ENCODE measurements at regions not wholly inside any gene's neighbourhood (a gene's known extent, or its start where the extent isn't known, plus 50 kb on each side); places are given as distances from the start of the nearest gene placed in this dataset.
"Not testable (repeated sequence)": the region's sequence is repeated elsewhere in the genome, so short reads cannot be mapped to it uniquely, and the experiment has no call there.

- no peak overlapping the region for H3K4me3 ChIP-seq (ENCODE audit: low read depth in 1 of 2, low read length in 1 of 2)
- no peaks in the 10 kb centered on the region for H3K9me3 ChIP-seq
- no peaks in the 10 kb centered on the region for H3K36me3 ChIP-seq
- H3K27me3 ChIP-seq = no peaks in the 10 kb centered on the region
- H3K27ac ChIP-seq = no peak overlapping the region
- no peak for TF ChIP-seq CTCF (IDR thresholded peaks at IDR 0.05)
- no peaks in the 10 kb centered on the region for H3K4me1 ChIP-seq (ENCODE audit: control insufficient read depth in 1 of 2, insufficient read depth in 1 of 2, low read depth in 1 of 2, low read length in 1 of 2)
Observed at GRCh38 chr6:169106176-169106575, 147.5 kb downstream of the THBS2 start.

GRCh38 chr6:169101981-169102380, 151.7 kb downstream of the THBS2 start:
- Histone ChIP-seq H3K27ac (no peak overlapping the region), H3K27me3 (no peaks in the 10 kb centered on the region), H3K4me3 (ENCODE audit: low read depth in 1 of 2, low read length in 1 of 2) (no peak overlapping the region), H3K36me3 (no peaks in the 10 kb centered on the region), H3K4me1 (ENCODE audit: control insufficient read depth in 1 of 2, insufficient read depth in 1 of 2, low read depth in 1 of 2, low read length in 1 of 2) (no peaks in the 10 kb centered on the region), H3K9me3 (no peaks in the 10 kb centered on the region)
- TF ChIP-seq CTCF (IDR thresholded peaks at IDR 0.05) = no peak

GRCh38 chr6:169101036-169101805, 152.4 kb downstream of the THBS2 start:
- Histone ChIP-seq H3K9me3 (no peaks in the 10 kb centered on the region), H3K36me3 (no peaks in the 10 kb centered on the region), H3K27me3 (no peaks in the 10 kb centered on the region), H3K27ac (no peak overlapping the region), H3K4me1 (ENCODE audit: control insufficient read depth in 1 of 2, insufficient read depth in 1 of 2, low read depth in 1 of 2, low read length in 1 of 2) (no peaks in the 10 kb centered on the region), H3K4me3 (ENCODE audit: low read depth in 1 of 2, low read length in 1 of 2) (no peak overlapping the region)
- TF ChIP-seq CTCF (IDR thresholded peaks at IDR 0.05) = no peak

GRCh38 chr6:169099411-169100202, 154.0 kb downstream of the THBS2 start:
- no peak overlapping the region for H3K4me3 ChIP-seq (ENCODE audit: low read depth in 1 of 2, low read length in 1 of 2)
- H3K27me3 ChIP-seq = no peaks in the 10 kb centered on the region
- no peak overlapping the region for H3K27ac ChIP-seq
- no peaks in the 10 kb centered on the region for H3K9me3 ChIP-seq
- no peak for TF ChIP-seq CTCF (IDR thresholded peaks at IDR 0.05)
- no peaks in the 10 kb centered on the region for H3K36me3 ChIP-seq
- no peaks in the 10 kb centered on the region for H3K4me1 ChIP-seq (ENCODE audit: control insufficient read depth in 1 of 2, insufficient read depth in 1 of 2, low read depth in 1 of 2, low read length in 1 of 2)

GRCh38 chr6:169098651-169099050, 155.0 kb downstream of the THBS2 start:
- not testable (repeated sequence) for H3K4me1 ChIP-seq (ENCODE audit: control insufficient read depth in 1 of 2, insufficient read depth in 1 of 2, low read depth in 1 of 2, low read length in 1 of 2); H3K4me3 ChIP-seq (ENCODE audit: low read depth in 1 of 2, low read length in 1 of 2); H3K27me3 ChIP-seq; H3K27ac ChIP-seq; H3K9me3 ChIP-seq; H3K36me3 ChIP-seq

- no peaks in the 10 kb centered on the region for H3K36me3 ChIP-seq
- no peak overlapping the region for H3K27ac ChIP-seq
- TF ChIP-seq CTCF (IDR thresholded peaks at IDR 0.05) = no peak
- no peaks in the 10 kb centered on the region for H3K27me3 ChIP-seq
- H3K4me1 ChIP-seq (ENCODE audit: control insufficient read depth in 1 of 2, insufficient read depth in 1 of 2, low read depth in 1 of 2, low read length in 1 of 2) = no peaks in the 10 kb centered on the region
- no peaks in the 10 kb centered on the region for H3K9me3 ChIP-seq
- no peak overlapping the region for H3K4me3 ChIP-seq (ENCODE audit: low read depth in 1 of 2, low read length in 1 of 2)
Observed at GRCh38 chr6:169098116-169098515, 155.5 kb downstream of the THBS2 start.

Measured in neutrophil (primary cell).